HL-60 (cell line): ENCODE measurements at regions not wholly inside any gene's neighbourhood (a gene's known extent, or its start where the extent isn't known, plus 50 kb on each side); places are given as distances from the start of the nearest gene placed in this dataset.

Experiments
- DNase-seq, 2 experiments: peaks; one replicate each; pipeline ENCODE4 v3.0.0-alpha.2; 2010 to 2020; ENCODE audit warnings: low read depth in 1 of 2, low spot score in 1 of 2
- H3K27ac ChIP-seq: fragments of 250-450 bp; sonication (Bioruptor Pico); replicated peaks from 2 replicates; pipeline ENCODE4 v1.5.1; 2020; ENCODE audit warnings: mild to moderate bottlenecking, moderate library complexity
- H3K27me3 ChIP-seq: fragments of 250-450 bp; sonication (Bioruptor Pico); 2 replicates; pipeline ENCODE4 v1.5.1; 2021; ENCODE audit warnings: mild to moderate bottlenecking, moderate library complexity; ENCODE audit not compliant: insufficient read depth, poor library complexity, severe bottlenecking
- H3K4me3 ChIP-seq: replicated peaks from 2 replicates; pipeline ENCODE4 v1.5.1; 2011; ENCODE audit warnings: mild to moderate bottlenecking, control low read depth, low read length; ENCODE audit not compliant: insufficient read depth
- CTCF ChIP-seq: IDR thresholded peaks from one replicate; pipeline ENCODE4 v1.5.1; 2011; ENCODE audit warnings: low read length, control low read depth, inconsistent platforms; ENCODE audit not compliant: insufficient read depth
- GABPA ChIP-seq: IDR thresholded peaks from 2 replicates; pipeline ENCODE4 v1.6.1; 2012; ENCODE audit warnings: low read depth
- POLR2AphosphoS5 ChIP-seq: IDR thresholded peaks from 2 replicates; pipeline ENCODE4 v1.6.1; 2012; ENCODE audit warnings: low read depth
- REST ChIP-seq: IDR thresholded peaks from 2 replicates; pipeline ENCODE4 v1.6.1; 2012; ENCODE audit warnings: low read depth; ENCODE audit not compliant: insufficient replicate concordance
- SPI1 ChIP-seq: IDR thresholded peaks from 2 replicates; pipeline ENCODE4 v1.6.1; 2012; ENCODE audit warnings: low read depth, mild to moderate bottlenecking, borderline replicate concordance

- no peak for DNase-seq
- Histone ChIP-seq H3K4me3 (no peak overlapping the region), H3K27ac (no peak overlapping the region), H3K27me3 (no peaks in the 10 kb centered on the region)
- no peak for TF ChIP-seq POLR2AphosphoS5
- no peak for TF ChIP-seq REST
- no peak for TF ChIP-seq SPI1
- no peak for TF ChIP-seq GABPA
- no peak for TF ChIP-seq CTCF
Measured at GRCh38 chr6:170162011-170162774, 128.7 kb downstream of the DLL1 start.

- no peak for DNase-seq
Measured at GRCh38 chr6:170160628-170161611, 130.0 kb downstream of the DLL1 start.

More at GRCh38 chr6:170160628-170161611, 130.0 kb downstream of the DLL1 start:
- H3K27ac ChIP-seq, result no peak overlapping the region
- no peak for TF ChIP-seq POLR2AphosphoS5
- no peak for TF ChIP-seq SPI1
- no peak for TF ChIP-seq REST
- no peak for TF ChIP-seq CTCF
- no peak for TF ChIP-seq GABPA
- H3K27me3 ChIP-seq, result no peaks in the 10 kb centered on the region
- H3K4me3 ChIP-seq, result no peak overlapping the region
